HUES6 (cell line): ENCODE measurements at regions not wholly inside any gene's neighbourhood (a gene's known extent, or its start where the extent isn't known, plus 50 kb on each side); places are given as distances from the start of the nearest gene placed in this dataset.
"Not testable (repeated sequence)": the region's sequence is repeated elsewhere in the genome, so short reads cannot be mapped to it uniquely, and the experiment has no call there.

ENCODE experiments used
- H3K27ac ChIP-seq: 2 replicates; pipeline ENCODE4 v1.7.0; 2013; ENCODE audit warnings: low read depth, mild to moderate bottlenecking, low read length, inconsistent platforms
- H3K27me3 ChIP-seq: 2 replicates; pipeline ENCODE4 v1.6.1; 2013; ENCODE audit warnings: low read length; ENCODE audit not compliant: control insufficient read depth, insufficient read depth
- H3K36me3 ChIP-seq: 2 replicates; pipeline ENCODE4 v1.6.1; 2013; ENCODE audit warnings: low read length; ENCODE audit not compliant: control insufficient read depth, insufficient read depth
- H3K4me1 ChIP-seq: 2 replicates; pipeline ENCODE4 v1.6.1; 2013; ENCODE audit warnings: low read length; ENCODE audit not compliant: control insufficient read depth, insufficient read depth
- H3K4me3 ChIP-seq: 2 replicates; pipeline ENCODE4 v1.5.1; 2013; ENCODE audit warnings: low read depth, low read length
- H3K9ac ChIP-seq: one replicate; pipeline ENCODE4 v1.6.1; 2013; ENCODE audit warnings: mild to moderate bottlenecking, low read length
- H3K9me3 ChIP-seq: 2 replicates; pipeline ENCODE4 v1.6.1; 2013; ENCODE audit warnings: low read depth, low read length; ENCODE audit not compliant: control insufficient read depth, insufficient read depth

- Histone ChIP-seq H3K27ac (no peak overlapping the region), H3K9me3 (peaks cover 5% of the 10 kb centered on the region; the same call in 1 of the 2 replicates), H3K36me3 (peaks cover 4% of the 10 kb centered on the region; the same call in 1 of the 2 replicates), H3K9ac (no peak overlapping the region), H3K4me1 (peaks cover 12% of the 10 kb centered on the region; the same call in 1 of the 2 replicates), H3K4me3 (no peak overlapping the region), H3K27me3 (no peaks in the 10 kb centered on the region)
Measured at GRCh38 chr7:131045526-131045925, 282.1 kb upstream of the MKLN1 start.

DNA sequence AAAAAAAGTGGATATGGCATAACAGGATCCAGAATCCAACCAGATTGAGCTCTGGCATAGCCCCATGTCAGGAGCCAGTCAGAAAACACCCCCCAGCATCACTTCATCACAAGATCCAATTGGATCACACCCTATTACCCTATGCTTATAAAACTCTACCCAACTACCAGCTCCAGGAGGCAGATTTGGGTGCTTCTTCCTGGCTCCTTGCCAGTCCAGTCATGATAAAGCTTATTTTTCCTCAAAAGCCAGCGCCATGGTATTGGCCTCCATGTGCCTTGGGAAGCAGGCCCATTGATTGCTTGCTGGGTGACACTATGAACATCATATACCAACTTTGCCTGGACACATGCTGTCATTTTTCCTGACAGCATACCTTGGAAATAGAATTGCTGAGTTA is 281.4 kb upstream of the MKLN1 start:
- no peak overlapping the region for H3K4me3 ChIP-seq
- no peak overlapping the region for H3K9ac ChIP-seq
- H3K4me1 ChIP-seq: peaks cover 12% of the 10 kb centered on the region; the same call in 1 of the 2 replicates
- peaks cover 5% of the 10 kb centered on the region; the same call in 1 of the 2 replicates for H3K36me3 ChIP-seq
- peaks cover 5% of the 10 kb centered on the region; the same call in 1 of the 2 replicates for H3K9me3 ChIP-seq
- H3K27ac ChIP-seq: no peak overlapping the region
- no peaks in the 10 kb centered on the region for H3K27me3 ChIP-seq

DNA sequence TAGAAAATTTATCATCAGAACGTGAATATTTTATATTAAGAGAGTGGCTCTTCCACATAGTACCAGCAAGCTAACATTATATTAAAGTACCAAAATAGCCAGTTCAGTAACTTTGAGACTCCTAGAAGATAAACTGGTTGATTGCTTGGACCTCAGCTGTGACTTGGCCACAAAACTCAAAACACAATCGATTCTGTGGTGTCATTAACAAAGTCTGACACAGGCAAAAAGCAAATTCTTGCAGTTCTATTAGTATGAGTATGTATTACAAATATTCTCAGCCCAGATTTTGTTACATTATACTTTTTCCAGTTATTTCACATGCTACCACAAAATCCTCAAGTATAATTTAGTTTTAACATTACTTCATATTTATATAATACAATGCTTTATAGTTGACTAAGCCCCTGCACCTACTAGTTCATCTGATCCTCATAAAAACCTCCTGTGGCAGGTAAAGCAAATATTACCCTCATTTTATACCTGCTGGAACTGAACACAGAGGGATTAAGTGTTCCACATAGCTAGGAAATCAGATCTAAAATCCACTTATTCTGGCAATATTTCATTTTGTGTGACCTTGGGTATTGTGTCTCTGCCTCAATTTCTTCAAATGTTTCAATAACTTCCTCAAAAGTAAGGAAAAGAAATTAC is 279.9 kb upstream of the MKLN1 start:
- Histone ChIP-seq H3K9me3 (peaks cover 5% of the 10 kb centered on the region; the same call in 1 of the 2 replicates), H3K9ac (no peak overlapping the region), H3K27ac (no peak overlapping the region)

DNA sequence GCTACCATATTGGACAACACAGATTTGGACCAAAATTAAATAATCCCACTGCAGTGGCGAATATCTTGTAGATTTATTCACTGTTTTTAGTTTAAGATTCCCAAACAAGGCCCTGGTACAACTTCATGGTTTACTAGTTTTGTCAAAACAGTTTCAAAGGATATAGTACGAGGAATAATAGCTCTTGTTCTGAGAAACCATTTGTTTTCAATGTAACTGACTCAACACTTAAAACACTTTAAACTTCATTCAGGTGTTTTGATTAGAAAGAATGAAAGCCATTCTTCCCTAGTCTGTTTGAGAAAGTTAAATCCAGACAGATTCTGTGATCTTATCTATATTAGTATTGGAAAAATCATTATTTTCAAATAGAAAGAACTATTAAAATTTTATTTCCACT is 276.4 kb upstream of the MKLN1 start:
- Histone ChIP-seq H3K4me3 (no peak overlapping the region), H3K9me3 (no peaks in the 10 kb centered on the region), H3K27me3 (no peaks in the 10 kb centered on the region), H3K27ac (no peak overlapping the region), H3K4me1 (no peaks in the 10 kb centered on the region), H3K9ac (no peak overlapping the region), H3K36me3 (peaks cover 5% of the 10 kb centered on the region; the same call in 1 of the 2 replicates)

More for the DNA sequence above, 279.9 kb upstream of the MKLN1 start:
- peaks cover 5% of the 10 kb centered on the region; the same call in 1 of the 2 replicates for H3K36me3 ChIP-seq
- no peaks in the 10 kb centered on the region for H3K27me3 ChIP-seq
- H3K4me3 ChIP-seq: no peak overlapping the region
- H3K4me1 ChIP-seq: peaks cover 5% of the 10 kb centered on the region; the same call in 1 of the 2 replicates

GRCh38 chr7:131052285-131052904 is 275.3 kb upstream of the MKLN1 start:
- Histone ChIP-seq H3K27ac (no peak overlapping the region), H3K9ac (no peak overlapping the region), H3K27me3 (no peaks in the 10 kb centered on the region), H3K36me3 (peaks cover 3% of the 10 kb centered on the region; the same call in 1 of the 2 replicates), H3K9me3 (no peaks in the 10 kb centered on the region), H3K4me1 (no peaks in the 10 kb centered on the region), H3K4me3 (no peak overlapping the region)

DNA sequence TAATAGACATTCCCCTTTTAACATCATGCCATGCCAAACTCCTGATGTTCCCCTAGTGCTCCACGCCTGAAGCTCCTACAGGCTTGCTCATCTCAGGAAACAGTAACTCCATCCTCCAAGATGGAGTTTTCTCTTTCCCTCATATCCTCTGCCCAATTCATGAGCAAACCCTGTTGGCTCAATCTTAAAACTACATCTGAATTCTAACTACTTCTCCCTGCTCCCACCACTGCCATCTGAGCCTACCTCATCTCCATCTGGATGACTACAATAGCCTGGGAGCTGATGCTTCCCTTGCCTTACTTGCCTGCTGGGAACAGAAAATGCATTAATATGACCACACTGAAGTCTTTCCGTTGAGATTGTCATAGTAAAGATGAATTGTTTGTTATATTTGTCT is 271.7 kb upstream of the MKLN1 start:
- Histone ChIP-seq H3K4me1 (no peaks in the 10 kb centered on the region), H3K4me3 (no peak overlapping the region), H3K27ac (no peak overlapping the region), H3K27me3 (no peaks in the 10 kb centered on the region), H3K9me3 (peaks cover 12% of the 10 kb centered on the region; the same call in 1 of the 2 replicates), H3K36me3 (peaks cover 5% of the 10 kb centered on the region), H3K9ac (no peak overlapping the region)

DNA sequence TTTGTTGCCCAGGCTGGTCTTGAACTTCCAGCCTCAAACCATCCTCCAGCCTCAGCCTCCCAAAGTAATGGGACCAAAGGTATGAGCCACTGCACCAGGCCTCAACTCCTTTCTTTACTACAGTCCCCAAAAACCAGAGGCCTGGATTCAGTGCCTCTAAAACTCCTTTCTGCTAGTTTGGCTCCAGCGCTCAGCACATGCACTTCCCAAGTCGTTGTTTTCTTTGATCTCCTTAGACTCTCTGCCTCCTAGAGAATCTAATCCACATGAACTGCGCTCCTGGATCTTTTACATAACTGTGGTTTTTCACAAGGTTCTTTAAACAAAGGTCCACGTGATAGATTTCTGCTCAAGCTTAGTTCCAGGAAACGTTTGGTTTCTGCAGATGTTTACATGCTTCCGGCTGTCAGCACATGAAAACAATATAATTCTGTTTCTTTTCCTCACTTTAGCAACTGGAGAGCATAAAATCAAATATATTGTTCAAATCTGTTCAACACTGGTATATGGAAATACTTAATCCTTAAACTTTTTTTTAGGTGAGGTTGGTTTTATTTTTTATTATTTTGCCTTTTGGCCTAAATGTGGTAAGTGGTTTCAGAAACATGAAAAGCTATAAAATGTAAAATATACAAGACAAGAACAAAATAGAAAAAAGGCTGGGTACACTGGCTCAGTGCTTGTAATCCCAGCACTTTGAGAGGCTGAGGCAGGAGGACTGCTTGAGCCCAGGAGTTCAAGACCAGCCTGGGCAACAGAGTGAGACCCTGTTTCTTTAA is 270.5 kb upstream of the MKLN1 start:
- Histone ChIP-seq H3K9ac (no peak overlapping the region), H3K27ac (no peak overlapping the region), H3K36me3 (peaks cover 5% of the 10 kb centered on the region), H3K27me3 (no peaks in the 10 kb centered on the region), H3K4me1 (no peaks in the 10 kb centered on the region), H3K4me3 (no peak overlapping the region), H3K9me3 (peaks cover 16% of the 10 kb centered on the region)

GRCh38 chr7:131057794-131058070 is 269.9 kb upstream of the MKLN1 start:
- H3K9me3 ChIP-seq: peaks cover 16% of the 10 kb centered on the region
- H3K27me3 ChIP-seq: no peaks in the 10 kb centered on the region
- no peaks in the 10 kb centered on the region for H3K4me1 ChIP-seq
- H3K36me3 ChIP-seq: peaks cover 5% of the 10 kb centered on the region
- no peak overlapping the region for H3K4me3 ChIP-seq
- no peak overlapping the region for H3K9ac ChIP-seq
- no peak overlapping the region for H3K27ac ChIP-seq

- not testable (repeated sequence) for H3K9ac ChIP-seq, H3K36me3 ChIP-seq, H3K27ac ChIP-seq, H3K27me3 ChIP-seq, H3K4me3 ChIP-seq, H3K4me1 ChIP-seq
- H3K9me3 ChIP-seq: peaks cover 16% of the 10 kb centered on the region
Measured at GRCh38 chr7:131058561-131059288, 269.0 kb upstream of the MKLN1 start.

GRCh38 chr7:131059401-131059800 is 268.3 kb upstream of the MKLN1 start:
- H3K4me1 ChIP-seq, H3K36me3 ChIP-seq, H3K27ac ChIP-seq, H3K27me3 ChIP-seq, H3K4me3 ChIP-seq, H3K9ac ChIP-seq: not testable (repeated sequence)
- H3K9me3 ChIP-seq: peaks cover 16% of the 10 kb centered on the region
